OCI-LY1 (cell line): ENCODE measurements at regions not wholly inside any gene's neighbourhood (a gene's known extent, or its start where the extent isn't known, plus 50 kb on each side); places are given as distances from the start of the nearest gene placed in this dataset.

Source experiments
- H2AFZ ChIP-seq: fragments of 200-600 bp; sonication (generic), shearing (Covaris generic); 2 replicates; pipeline ENCODE4 v1.6.0; 2014; ENCODE audit warnings: antibody characterized with exemption, mild to moderate bottlenecking, low read length
- H3F3A ChIP-seq: fragments of 200-600 bp; sonication (generic), shearing (Covaris generic); 2 replicates; pipeline ENCODE4 v1.6.0; 2014; ENCODE audit warnings: mild to moderate bottlenecking, antibody characterized with exemption, low read length, moderate library complexity; ENCODE audit not compliant: insufficient read depth
- H3K27ac ChIP-seq: fragments of 200-600 bp; sonication (generic); 2 replicates; pipeline ENCODE4 v1.5.1; 2014; ENCODE audit warnings: low read length, mixed run types, mild to moderate bottlenecking, low read depth; ENCODE audit not compliant: poor library complexity, severe bottlenecking
- H3K27me3 ChIP-seq: fragments of 200-600 bp; sonication (generic); 2 replicates; pipeline ENCODE4 v1.6.0; 2014; ENCODE audit warnings: antibody characterized with exemption, mild to moderate bottlenecking, low read length, moderate library complexity; ENCODE audit not compliant: insufficient read depth
- H3K36me3 ChIP-seq: fragments of 200-600 bp; sonication (generic); 2 replicates; pipeline ENCODE4 v1.6.1; 2014; ENCODE audit warnings: mild to moderate bottlenecking, antibody characterized with exemption, low read length, moderate library complexity, mixed read lengths; ENCODE audit not compliant: insufficient read depth
- H3K4me1 ChIP-seq: fragments of 200-600 bp; sonication (generic); 2 replicates; pipeline ENCODE4 v1.5.1; 2014; ENCODE audit warnings: mild to moderate bottlenecking, low read length, moderate library complexity; ENCODE audit not compliant: insufficient read depth, severe bottlenecking
- H3K4me2 ChIP-seq: fragments of 200-600 bp; sonication (generic), shearing (Covaris generic); 2 replicates; pipeline ENCODE4 v1.6.1; 2014; ENCODE audit warnings: low read length
- H3K4me3 ChIP-seq: fragments of 200-600 bp; sonication (generic); 2 replicates; pipeline ENCODE4 v1.5.1; 2014; ENCODE audit warnings: low read length, low read depth, mild to moderate bottlenecking, mixed read lengths; ENCODE audit not compliant: poor library complexity, severe bottlenecking
- H3K79me2 ChIP-seq: fragments of 200-600 bp; shearing (Covaris generic); 2 replicates; pipeline ENCODE4 v1.6.1; 2016; ENCODE audit warnings: mixed run types, low read length, mixed read lengths; ENCODE audit not compliant: insufficient read depth
- H3K9ac ChIP-seq: fragments of 200-600 bp; sonication (generic), shearing (Covaris generic); 2 replicates; pipeline ENCODE4 v1.6.1; 2014; ENCODE audit warnings: mild to moderate bottlenecking, low read length, mixed read lengths
- H3K9me2 ChIP-seq: fragments of 200-600 bp; sonication (generic), shearing (Covaris generic); 2 replicates; pipeline ENCODE4 v1.6.1; 2014; ENCODE audit warnings: low read depth, mild to moderate bottlenecking, low read length, mixed read lengths
- H3K9me3 ChIP-seq: fragments of 200-600 bp; shearing (Covaris generic); 2 replicates; pipeline ENCODE4 v1.6.1; 2014; ENCODE audit warnings: low read length, mixed read lengths
- H4K20me1 ChIP-seq: fragments of 200-600 bp; sonication (generic), shearing (Covaris generic); 2 replicates; pipeline ENCODE4 v1.6.0; 2016; ENCODE audit warnings: mild to moderate bottlenecking, low read length; ENCODE audit not compliant: insufficient read depth
- EZH2 ChIP-seq: fragments of 200-600 bp; sonication (generic), shearing (Covaris generic); IDR thresholded peaks from 2 replicates; pipeline ENCODE4 v1.8.0; 2017; ENCODE audit warnings: borderline replicate concordance, mixed run types, mild to moderate bottlenecking, antibody characterized with exemption, low read length, moderate library complexity, mixed read lengths
- TF ChIP-seq, protein P1 (sequence below): fragments of 200-600 bp; sonication (generic), shearing (Covaris generic); IDR thresholded peaks from 2 replicates; pipeline ENCODE4 v1.5.1; 2017; ENCODE audit warnings: mild to moderate bottlenecking, antibody characterized with exemption, low read length, moderate library complexity, mixed read lengths

- H3K4me3 ChIP-seq: no peak overlapping the region
- H2AFZ ChIP-seq: no peak overlapping the region
- H3K4me1 ChIP-seq: no peaks in the 10 kb centered on the region
- H3K9me3 ChIP-seq: no peaks in the 10 kb centered on the region
- H3K9ac ChIP-seq: no peak overlapping the region
- H3K79me2 ChIP-seq: no peaks in the 10 kb centered on the region
- no peaks in the 10 kb centered on the region for H3K9me2 ChIP-seq
- H4K20me1 ChIP-seq: no peaks in the 10 kb centered on the region
- TF ChIP-seq, protein P1, sequence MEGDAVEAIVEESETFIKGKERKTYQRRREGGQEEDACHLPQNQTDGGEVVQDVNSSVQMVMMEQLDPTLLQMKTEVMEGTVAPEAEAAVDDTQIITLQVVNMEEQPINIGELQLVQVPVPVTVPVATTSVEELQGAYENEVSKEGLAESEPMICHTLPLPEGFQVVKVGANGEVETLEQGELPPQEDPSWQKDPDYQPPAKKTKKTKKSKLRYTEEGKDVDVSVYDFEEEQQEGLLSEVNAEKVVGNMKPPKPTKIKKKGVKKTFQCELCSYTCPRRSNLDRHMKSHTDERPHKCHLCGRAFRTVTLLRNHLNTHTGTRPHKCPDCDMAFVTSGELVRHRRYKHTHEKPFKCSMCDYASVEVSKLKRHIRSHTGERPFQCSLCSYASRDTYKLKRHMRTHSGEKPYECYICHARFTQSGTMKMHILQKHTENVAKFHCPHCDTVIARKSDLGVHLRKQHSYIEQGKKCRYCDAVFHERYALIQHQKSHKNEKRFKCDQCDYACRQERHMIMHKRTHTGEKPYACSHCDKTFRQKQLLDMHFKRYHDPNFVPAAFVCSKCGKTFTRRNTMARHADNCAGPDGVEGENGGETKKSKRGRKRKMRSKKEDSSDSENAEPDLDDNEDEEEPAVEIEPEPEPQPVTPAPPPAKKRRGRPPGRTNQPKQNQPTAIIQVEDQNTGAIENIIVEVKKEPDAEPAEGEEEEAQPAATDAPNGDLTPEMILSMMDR: no peak
- TF ChIP-seq EZH2: no peak
- H3K27ac ChIP-seq: no peak overlapping the region
- H3F3A ChIP-seq: no peaks in the 10 kb centered on the region
- no peaks in the 10 kb centered on the region; the same call in 1 of the 2 replicates for H3K27me3 ChIP-seq
- no peaks in the 10 kb centered on the region for H3K36me3 ChIP-seq
- H3K4me2 ChIP-seq: no peak overlapping the region
These were observed 1351.9 kb downstream of the BRD1 start for GRCh38 chr22:48475661-48476345.

DNA sequence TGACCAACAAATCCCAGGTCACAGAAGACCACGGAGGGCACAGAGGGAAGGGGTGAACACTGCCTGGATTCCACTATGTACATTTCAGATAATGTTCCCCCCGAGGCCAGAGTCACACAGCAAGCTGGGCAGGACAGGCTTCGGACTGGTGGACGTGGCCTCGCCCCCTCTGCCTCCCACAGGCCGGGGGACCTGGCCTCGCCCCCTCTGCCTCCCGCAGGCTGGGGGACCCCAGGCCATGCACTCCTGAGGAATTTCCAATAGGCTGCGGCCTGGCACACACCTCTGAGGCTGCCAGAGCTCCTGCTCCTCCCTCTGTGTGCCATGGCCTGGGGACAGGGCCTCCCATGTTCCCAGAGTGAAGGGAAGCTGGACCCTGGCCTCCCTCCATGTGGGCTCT is 1352.8 kb downstream of the BRD1 start:
- TF ChIP-seq, protein P1: no peak
- no peak for TF ChIP-seq EZH2
- Histone ChIP-seq H4K20me1 (no peaks in the 10 kb centered on the region), H3F3A (no peaks in the 10 kb centered on the region), H3K4me2 (no peak overlapping the region), H3K4me1 (no peaks in the 10 kb centered on the region), H3K9me2 (no peaks in the 10 kb centered on the region), H3K79me2 (no peaks in the 10 kb centered on the region), H3K9me3 (no peaks in the 10 kb centered on the region), H3K36me3 (no peaks in the 10 kb centered on the region), H3K27me3 (no peaks in the 10 kb centered on the region; the same call in 1 of the 2 replicates), H3K27ac (no peak overlapping the region), H2AFZ (no peak overlapping the region), H3K4me3 (no peak overlapping the region), H3K9ac (no peak overlapping the region)

GRCh38 chr22:48473202-48473601 is 1354.5 kb downstream of the BRD1 start:
- H3K4me1 ChIP-seq: no peaks in the 10 kb centered on the region
- H3K27ac ChIP-seq: no peak overlapping the region
- no peaks in the 10 kb centered on the region for H3F3A ChIP-seq
- TF ChIP-seq, protein P1: no peak
- no peak for TF ChIP-seq EZH2
- H3K9me3 ChIP-seq: no peaks in the 10 kb centered on the region
- no peaks in the 10 kb centered on the region; the same call in 1 of the 2 replicates for H3K27me3 ChIP-seq
- H3K4me2 ChIP-seq: no peak overlapping the region
- H3K9me2 ChIP-seq: no peaks in the 10 kb centered on the region
- no peaks in the 10 kb centered on the region for H3K79me2 ChIP-seq
- H3K4me3 ChIP-seq: no peak overlapping the region
- no peak overlapping the region for H3K9ac ChIP-seq
- H4K20me1 ChIP-seq: no peaks in the 10 kb centered on the region
- no peak overlapping the region for H2AFZ ChIP-seq
- no peaks in the 10 kb centered on the region for H3K36me3 ChIP-seq
